Hepatocyte (in vitro differentiated cells): ENCODE measurements at regions not wholly inside any gene's neighbourhood (a gene's known extent, or its start where the extent isn't known, plus 50 kb on each side); places are given as distances from the start of the nearest gene placed in this dataset.

Experiments used
- DNase-seq: peaks from one replicate; pipeline ENCODE4 v3.0.0-alpha.2; 2016; ENCODE audit warnings: low spot score
- H2AFZ ChIP-seq: fragments of 200-600 bp; sonication (generic); 2 replicates; pipeline ENCODE4 v1.6.0; 2016; ENCODE audit warnings: antibody characterized with exemption, mild to moderate bottlenecking
- H3K27ac ChIP-seq: fragments of 200-600 bp; sonication (generic); 2 replicates; pipeline ENCODE4 v1.5.1; 2016; ENCODE audit warnings: mild to moderate bottlenecking
- H3K27me3 ChIP-seq: fragments of 200-600 bp; sonication (generic); 2 replicates; pipeline ENCODE4 v1.6.1; 2016
- H3K36me3 ChIP-seq: fragments of 200-600 bp; sonication (generic); replicated peaks from 2 replicates; pipeline ENCODE4 v1.5.1; 2016; ENCODE audit warnings: low read depth; ENCODE audit not compliant: insufficient read depth
- H3K4me1 ChIP-seq: fragments of 200-600 bp; sonication (generic); 2 replicates; pipeline ENCODE4 v1.5.1; 2016; ENCODE audit warnings: mild to moderate bottlenecking, moderate library complexity; ENCODE audit not compliant: insufficient read depth
- H3K4me2 ChIP-seq: fragments of 200-600 bp; sonication (generic); 2 replicates; pipeline ENCODE4 v1.6.0; 2016
- H3K4me3 ChIP-seq: fragments of 200-600 bp; sonication (generic); 2 replicates; pipeline ENCODE4 v1.5.1; 2016; ENCODE audit warnings: mild to moderate bottlenecking
- H3K79me2 ChIP-seq: fragments of 200-600 bp; sonication (generic); 2 replicates; pipeline ENCODE4 v1.6.0; 2017; ENCODE audit warnings: mild to moderate bottlenecking
- H3K9me2 ChIP-seq: fragments of 200-600 bp; sonication (generic); replicated peaks from 2 replicates; pipeline ENCODE4 v1.6.0; 2017; ENCODE audit warnings: mild to moderate bottlenecking; ENCODE audit not compliant: insufficient read depth
- H3K9me3 ChIP-seq: fragments of 200-600 bp; sonication (generic); 2 replicates; pipeline ENCODE4 v1.5.1; 2016; ENCODE audit warnings: low read depth, mild to moderate bottlenecking
- H4K20me1 ChIP-seq: fragments of 200-600 bp; sonication (generic); 2 replicates; pipeline ENCODE4 v1.6.0; 2016; ENCODE audit warnings: mild to moderate bottlenecking; ENCODE audit not compliant: insufficient read depth, poor library complexity, severe bottlenecking
- EZH2 ChIP-seq: fragments of 200-600 bp; sonication (generic); IDR thresholded peaks from 2 replicates; pipeline ENCODE4 v1.6.1; 2016; ENCODE audit warnings: antibody characterized with exemption, mild to moderate bottlenecking, borderline replicate concordance
- EZH2phosphoT487 ChIP-seq: fragments of 200-600 bp; sonication (generic); IDR thresholded peaks from one replicate; pipeline ENCODE4 v1.6.1; 2018; ENCODE audit warnings: antibody characterized with exemption, mild to moderate bottlenecking, low read depth, moderate library complexity; ENCODE audit not compliant: unreplicated experiment, severe bottlenecking
- WGBS: methylation state at CpG from one replicate; pipeline ENCODE4 v1.1.6; 2016; ENCODE audit warnings: low lambda C conversion rate; ENCODE audit errors: missing lambda C conversion rate; 5-methylcytosine and 5-hydroxymethylcytosine counted together
- TF ChIP-seq, protein P1 (sequence below): fragments of 200-600 bp; sonication (generic); IDR thresholded peaks from 2 replicates; pipeline ENCODE4 v1.5.1; 2016; ENCODE audit warnings: antibody characterized with exemption, mild to moderate bottlenecking; ENCODE audit not compliant: poor library complexity

DNA sequence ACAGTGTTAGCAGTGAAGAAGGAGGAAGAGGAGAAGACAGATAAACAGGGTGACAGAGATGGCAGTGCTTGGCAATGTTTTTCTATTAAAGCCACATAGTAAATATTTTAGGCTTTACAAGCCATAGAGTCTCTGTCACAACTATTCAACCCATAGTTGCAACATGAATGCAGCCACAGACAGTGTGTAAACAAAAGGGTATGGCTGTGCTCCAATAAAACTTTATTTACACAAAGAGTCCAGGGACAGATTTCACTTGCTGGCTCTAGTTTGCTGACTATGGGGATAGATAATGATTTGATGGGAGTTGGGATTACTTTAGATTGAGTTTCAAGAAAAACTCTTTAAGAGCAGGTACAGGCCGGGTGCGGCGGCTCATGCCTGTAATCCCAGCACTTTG, 224.8 kb upstream of the SEMA6A start:
- no peak overlapping the region for H3K4me3 ChIP-seq
- H3K4me1 ChIP-seq: no peaks in the 10 kb centered on the region
- H2AFZ ChIP-seq: no peak overlapping the region
- no peak for TF ChIP-seq EZH2phosphoT487
- TF ChIP-seq EZH2: no peak
- TF ChIP-seq, protein P1, sequence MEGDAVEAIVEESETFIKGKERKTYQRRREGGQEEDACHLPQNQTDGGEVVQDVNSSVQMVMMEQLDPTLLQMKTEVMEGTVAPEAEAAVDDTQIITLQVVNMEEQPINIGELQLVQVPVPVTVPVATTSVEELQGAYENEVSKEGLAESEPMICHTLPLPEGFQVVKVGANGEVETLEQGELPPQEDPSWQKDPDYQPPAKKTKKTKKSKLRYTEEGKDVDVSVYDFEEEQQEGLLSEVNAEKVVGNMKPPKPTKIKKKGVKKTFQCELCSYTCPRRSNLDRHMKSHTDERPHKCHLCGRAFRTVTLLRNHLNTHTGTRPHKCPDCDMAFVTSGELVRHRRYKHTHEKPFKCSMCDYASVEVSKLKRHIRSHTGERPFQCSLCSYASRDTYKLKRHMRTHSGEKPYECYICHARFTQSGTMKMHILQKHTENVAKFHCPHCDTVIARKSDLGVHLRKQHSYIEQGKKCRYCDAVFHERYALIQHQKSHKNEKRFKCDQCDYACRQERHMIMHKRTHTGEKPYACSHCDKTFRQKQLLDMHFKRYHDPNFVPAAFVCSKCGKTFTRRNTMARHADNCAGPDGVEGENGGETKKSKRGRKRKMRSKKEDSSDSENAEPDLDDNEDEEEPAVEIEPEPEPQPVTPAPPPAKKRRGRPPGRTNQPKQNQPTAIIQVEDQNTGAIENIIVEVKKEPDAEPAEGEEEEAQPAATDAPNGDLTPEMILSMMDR: no peak
- no peaks in the 10 kb centered on the region for H3K79me2 ChIP-seq
- no peaks in the 10 kb centered on the region for H3K27me3 ChIP-seq
- WGBS: 89% methylated on average over 3 of the region's 3 CpGs
- no peak for DNase-seq
- H3K27ac ChIP-seq: no peak overlapping the region
- H3K9me3 ChIP-seq: no peaks in the 10 kb centered on the region
- H4K20me1 ChIP-seq: no peaks in the 10 kb centered on the region
- no peak overlapping the region for H3K4me2 ChIP-seq
- no peaks in the 10 kb centered on the region for H3K9me2 ChIP-seq
- H3K36me3 ChIP-seq: no peaks in the 10 kb centered on the region

GRCh38 chr5:116795189-116795588, 220.6 kb upstream of the SEMA6A start:
- Histone ChIP-seq H2AFZ (no peak overlapping the region), H3K36me3 (no peaks in the 10 kb centered on the region), H4K20me1 (no peaks in the 10 kb centered on the region), H3K4me1 (no peaks in the 10 kb centered on the region), H3K9me3 (no peaks in the 10 kb centered on the region), H3K4me3 (no peak overlapping the region), H3K27me3 (no peaks in the 10 kb centered on the region), H3K9me2 (no peaks in the 10 kb centered on the region), H3K27ac (no peak overlapping the region), H3K4me2 (no peak overlapping the region), H3K79me2 (no peaks in the 10 kb centered on the region)
- TF ChIP-seq EZH2 (no peak), EZH2phosphoT487 (no peak)
- TF ChIP-seq, protein P1: no peak
- no peak for DNase-seq
- WGBS: 89% methylated on average over 2 of the region's 2 CpGs

DNA sequence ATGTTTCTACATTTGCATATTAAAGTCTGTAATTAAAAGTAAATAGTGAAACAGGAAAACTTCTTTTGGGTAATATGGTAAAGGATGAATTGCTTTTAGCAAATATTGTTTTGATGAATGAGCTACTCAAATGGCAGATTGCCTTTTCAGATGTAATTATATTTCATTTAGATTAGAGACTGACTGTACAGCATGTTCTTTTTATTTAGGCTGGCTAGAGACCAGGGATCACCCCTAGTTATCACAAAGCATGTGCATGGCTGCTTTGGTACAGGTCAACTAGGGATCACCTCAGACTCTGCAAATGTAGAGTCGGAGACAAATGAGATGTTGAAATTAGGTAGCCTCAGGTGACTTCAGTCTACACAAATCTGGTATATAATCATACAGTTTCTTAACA, 214.9 kb upstream of the SEMA6A start:
- no peaks in the 10 kb centered on the region for H3K79me2 ChIP-seq
- 94% methylated on average over 1 of the region's 1 CpG for WGBS
- no peaks in the 10 kb centered on the region for H3K27me3 ChIP-seq
- H4K20me1 ChIP-seq: no peaks in the 10 kb centered on the region
- H3K9me2 ChIP-seq: no peaks in the 10 kb centered on the region
- no peaks in the 10 kb centered on the region for H3K4me1 ChIP-seq
- no peaks in the 10 kb centered on the region for H3K9me3 ChIP-seq
- TF ChIP-seq, protein P1: no peak
- no peak for TF ChIP-seq EZH2phosphoT487
- no peak for TF ChIP-seq EZH2
- H3K4me2 ChIP-seq: no peak overlapping the region
- H2AFZ ChIP-seq: no peak overlapping the region
- H3K27ac ChIP-seq: no peak overlapping the region
- DNase-seq: no peak
- H3K4me3 ChIP-seq: no peak overlapping the region
- no peaks in the 10 kb centered on the region for H3K36me3 ChIP-seq

DNA sequence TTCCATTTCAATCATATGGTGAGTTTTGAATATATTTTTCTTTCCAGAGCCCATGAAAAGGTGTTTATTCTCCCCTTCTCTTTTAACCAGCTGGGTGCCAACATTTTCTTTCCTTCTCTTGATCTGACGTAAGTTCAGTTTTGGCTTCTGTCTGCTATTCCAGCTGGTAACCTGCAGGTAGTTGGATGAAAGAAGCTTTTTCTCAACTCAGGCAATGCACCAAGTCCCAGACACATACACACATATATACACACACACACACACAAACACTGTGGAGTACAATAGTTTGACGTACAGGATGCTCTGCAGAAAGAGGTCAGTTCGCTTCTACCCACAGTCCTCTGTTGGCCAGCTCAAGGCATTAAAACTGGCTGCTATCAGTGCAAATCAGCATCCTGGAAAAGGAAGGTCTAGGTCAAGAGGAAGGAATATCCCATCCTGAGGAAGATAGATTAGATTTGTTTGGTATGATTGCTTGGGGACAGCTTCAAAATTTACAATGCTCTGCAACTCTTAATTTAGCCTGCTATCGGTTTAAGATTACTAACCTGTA, 214.3 kb upstream of the SEMA6A start:
- H4K20me1 ChIP-seq: no peaks in the 10 kb centered on the region
- H3K36me3 ChIP-seq: no peaks in the 10 kb centered on the region
- no peaks in the 10 kb centered on the region for H3K9me3 ChIP-seq
- no peaks in the 10 kb centered on the region for H3K27me3 ChIP-seq
- no peak for TF ChIP-seq EZH2
- no peak overlapping the region for H3K27ac ChIP-seq
- H3K4me3 ChIP-seq: no peak overlapping the region
- H3K4me1 ChIP-seq: no peaks in the 10 kb centered on the region
- H3K9me2 ChIP-seq: no peaks in the 10 kb centered on the region
- no peak for DNase-seq
- 69% methylated on average over 4 of the region's 4 CpGs for WGBS
- H3K79me2 ChIP-seq: no peaks in the 10 kb centered on the region
- no peak overlapping the region for H3K4me2 ChIP-seq
- no peak overlapping the region for H2AFZ ChIP-seq
